H1 (cell line): ENCODE measurements at regions not wholly inside any gene's neighbourhood (a gene's known extent, or its start where the extent isn't known, plus 50 kb on each side); places are given as distances from the start of the nearest gene placed in this dataset.

Experiments used
- GABPA ChIP-seq: IDR thresholded peaks from 2 replicates; pipeline ENCODE4 v1.6.1; 2011; ENCODE audit warnings: mild to moderate bottlenecking, low read length, moderate library complexity, borderline replicate concordance; ENCODE audit not compliant: insufficient read depth
- GTF2F1 ChIP-seq: IDR thresholded peaks from 2 replicates; pipeline ENCODE4 v1.6.1; 2012; ENCODE audit warnings: low read depth, low read length, improper control_type of control experiment, borderline replicate concordance
- NANOG ChIP-seq: IDR thresholded peaks from 2 replicates; pipeline ENCODE4 v1.6.1; 2011; ENCODE audit warnings: low read length, low read depth, mild to moderate bottlenecking, inconsistent platforms; ENCODE audit not compliant: insufficient read depth, poor library complexity, severe bottlenecking
- NRF1 ChIP-seq: IDR thresholded peaks from 2 replicates; pipeline ENCODE4 v1.6.1; 2011; ENCODE audit warnings: mild to moderate bottlenecking, low read depth, low read length, improper control_type of control experiment
- POLR2A ChIP-seq, 2 experiments: IDR thresholded peaks; 1 replicate in 1 of 2; 2 replicates in 1 of 2; pipeline ENCODE4 v1.6.1; 2011; ENCODE audit warnings: low read depth in 2 of 2, low read length in 2 of 2, mild to moderate bottlenecking in 2 of 2; ENCODE audit errors: control extremely low read depth in 1 of 2
- RFX5 ChIP-seq: IDR thresholded peaks from 2 replicates; pipeline ENCODE4 v1.6.1; 2011; ENCODE audit warnings: low read depth, low read length, improper control_type of control experiment, borderline replicate concordance
- YY1 ChIP-seq: IDR thresholded peaks from 2 replicates; pipeline ENCODE4 v1.6.1; 2011; ENCODE audit warnings: low read depth, mild to moderate bottlenecking, low read length
- ZNF274 ChIP-seq: IDR thresholded peaks from 2 replicates; pipeline ENCODE4 v1.7.0; 2012; ENCODE audit warnings: low read length, borderline replicate concordance; ENCODE audit errors: extremely low read depth
- TF ChIP-seq, protein P1 (sequence below), 3 experiments: IDR thresholded peaks; 1 replicate in 2 of 3; 2 replicates in 1 of 3; pipeline versions ENCODE4 v1.5.1 to v1.6.1; 2011; ENCODE audit warnings: low read length in 3 of 3, mild to moderate bottlenecking in 3 of 3, inconsistent platforms in 2 of 3, low read depth in 1 of 3, moderate library complexity in 1 of 3; ENCODE audit not compliant: insufficient read depth in 1 of 3; ENCODE audit errors: control extremely low read depth in 1 of 3

DNA sequence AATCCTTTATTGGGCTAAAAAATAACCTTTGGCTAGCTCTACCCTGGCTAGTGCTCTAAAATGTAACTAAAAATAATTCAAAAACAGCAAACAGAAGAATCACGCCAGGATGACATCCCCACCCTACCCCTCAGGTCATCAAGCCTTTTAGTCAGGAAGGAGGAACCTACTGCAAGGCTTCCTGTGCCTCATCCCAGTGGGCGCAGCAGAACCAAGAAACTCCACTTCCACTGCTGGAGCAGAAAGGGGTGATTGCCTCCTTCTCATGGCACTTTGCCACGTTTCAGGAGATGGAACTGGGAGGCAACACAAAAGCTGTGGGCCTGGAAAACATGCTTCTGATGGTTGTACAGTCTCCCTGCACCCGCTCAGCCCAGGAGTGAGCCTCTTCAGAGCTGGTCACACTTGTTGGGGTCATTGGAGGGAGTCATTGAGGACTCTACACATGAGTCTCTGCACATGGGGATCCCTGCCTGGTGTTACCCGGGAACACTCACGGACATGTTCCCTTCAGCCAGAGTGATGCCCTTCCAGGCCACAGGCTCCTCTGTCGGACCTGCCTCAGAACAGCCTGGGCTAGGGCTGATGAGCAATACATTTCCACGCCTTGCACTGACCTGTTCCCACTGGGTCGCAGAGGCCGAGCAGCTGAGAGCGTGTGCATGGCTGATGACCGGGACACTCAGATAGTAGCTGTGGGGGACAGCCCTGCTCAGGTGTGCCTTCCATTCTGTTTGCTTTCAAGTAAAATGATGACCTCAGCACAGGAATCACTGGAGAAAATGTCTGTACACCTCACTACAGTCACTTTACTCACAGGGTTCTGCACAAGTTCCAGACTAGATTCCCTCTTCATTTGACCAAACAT is 355.3 kb downstream of the FGFR2 start:
- no peak for TF ChIP-seq NANOG
- no peak for TF ChIP-seq YY1
- TF ChIP-seq RFX5, result no peak
- no peak for TF ChIP-seq GTF2F1
- no peak for TF ChIP-seq GABPA
- no peak for TF ChIP-seq NRF1
- TF ChIP-seq POLR2A (IDR thresholded peaks at IDR 0.05; ENCODE audit: control extremely low read depth in 1 of 2, low read depth in 2 of 2, low read length in 2 of 2), result no peak
- TF ChIP-seq, protein P1, sequence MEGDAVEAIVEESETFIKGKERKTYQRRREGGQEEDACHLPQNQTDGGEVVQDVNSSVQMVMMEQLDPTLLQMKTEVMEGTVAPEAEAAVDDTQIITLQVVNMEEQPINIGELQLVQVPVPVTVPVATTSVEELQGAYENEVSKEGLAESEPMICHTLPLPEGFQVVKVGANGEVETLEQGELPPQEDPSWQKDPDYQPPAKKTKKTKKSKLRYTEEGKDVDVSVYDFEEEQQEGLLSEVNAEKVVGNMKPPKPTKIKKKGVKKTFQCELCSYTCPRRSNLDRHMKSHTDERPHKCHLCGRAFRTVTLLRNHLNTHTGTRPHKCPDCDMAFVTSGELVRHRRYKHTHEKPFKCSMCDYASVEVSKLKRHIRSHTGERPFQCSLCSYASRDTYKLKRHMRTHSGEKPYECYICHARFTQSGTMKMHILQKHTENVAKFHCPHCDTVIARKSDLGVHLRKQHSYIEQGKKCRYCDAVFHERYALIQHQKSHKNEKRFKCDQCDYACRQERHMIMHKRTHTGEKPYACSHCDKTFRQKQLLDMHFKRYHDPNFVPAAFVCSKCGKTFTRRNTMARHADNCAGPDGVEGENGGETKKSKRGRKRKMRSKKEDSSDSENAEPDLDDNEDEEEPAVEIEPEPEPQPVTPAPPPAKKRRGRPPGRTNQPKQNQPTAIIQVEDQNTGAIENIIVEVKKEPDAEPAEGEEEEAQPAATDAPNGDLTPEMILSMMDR (IDR thresholded peaks at IDR 0.05; ENCODE audit: control extremely low read depth in 1 of 3, insufficient read depth in 1 of 3, low read depth in 1 of 3, low read length in 3 of 3), result no peak
- no peak for TF ChIP-seq ZNF274
